ENCODE measurements at regions not wholly inside any gene's neighbourhood (a gene's known extent, or its start where the extent isn't known, plus 50 kb on each side); places are given as distances from the start of the nearest gene placed in this dataset.
"Not testable (repeated sequence)": the region's sequence is repeated elsewhere in the genome, so short reads cannot be mapped to it uniquely, and the experiment has no call there.

DNA sequence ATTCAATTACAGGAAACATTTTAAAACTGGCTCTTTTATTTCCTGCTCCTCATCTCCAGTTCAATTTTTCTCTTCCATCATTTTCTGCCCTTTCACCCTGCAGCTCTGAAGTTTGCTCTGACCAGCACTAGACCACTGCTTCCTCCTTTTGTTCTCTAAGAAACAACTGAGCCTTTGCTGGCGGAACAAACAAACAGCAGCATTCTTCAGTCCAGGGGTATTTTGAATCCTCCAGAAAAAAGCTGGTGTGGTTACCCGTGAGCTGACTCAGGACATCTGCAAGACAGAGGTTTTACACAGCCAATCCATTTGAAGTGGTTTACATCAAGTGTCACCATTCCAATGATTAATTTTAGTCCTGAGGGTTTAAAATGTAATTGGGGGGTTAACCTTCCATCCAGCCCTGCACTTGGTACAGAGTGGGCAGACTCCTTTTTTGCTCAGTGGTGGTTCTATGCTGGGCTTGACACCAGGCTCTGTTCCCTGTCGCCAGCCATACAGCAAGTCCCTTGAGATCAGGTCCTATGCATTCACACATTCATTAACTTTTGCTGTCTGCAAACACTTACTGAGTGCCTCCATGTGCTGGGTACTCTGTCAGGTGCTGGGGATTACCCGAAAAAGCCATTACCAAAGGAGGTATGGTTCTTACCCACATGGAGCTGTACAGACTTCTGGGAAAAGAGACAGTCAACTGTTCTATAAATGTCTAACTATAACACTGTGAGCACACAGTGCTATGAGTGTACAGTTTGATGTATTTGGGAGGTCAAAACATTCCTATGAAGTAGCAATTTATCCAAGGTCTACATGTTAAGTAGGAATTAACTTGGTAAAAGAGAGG lies 909.4 kb upstream of the GYPC start:
- no peak overlapping the region for H3K4me3 ChIP-seq (replicated peaks in 1 of 2; ENCODE audit: low read depth in 2 of 2, low read length in 2 of 2)
- TF ChIP-seq, protein P1, sequence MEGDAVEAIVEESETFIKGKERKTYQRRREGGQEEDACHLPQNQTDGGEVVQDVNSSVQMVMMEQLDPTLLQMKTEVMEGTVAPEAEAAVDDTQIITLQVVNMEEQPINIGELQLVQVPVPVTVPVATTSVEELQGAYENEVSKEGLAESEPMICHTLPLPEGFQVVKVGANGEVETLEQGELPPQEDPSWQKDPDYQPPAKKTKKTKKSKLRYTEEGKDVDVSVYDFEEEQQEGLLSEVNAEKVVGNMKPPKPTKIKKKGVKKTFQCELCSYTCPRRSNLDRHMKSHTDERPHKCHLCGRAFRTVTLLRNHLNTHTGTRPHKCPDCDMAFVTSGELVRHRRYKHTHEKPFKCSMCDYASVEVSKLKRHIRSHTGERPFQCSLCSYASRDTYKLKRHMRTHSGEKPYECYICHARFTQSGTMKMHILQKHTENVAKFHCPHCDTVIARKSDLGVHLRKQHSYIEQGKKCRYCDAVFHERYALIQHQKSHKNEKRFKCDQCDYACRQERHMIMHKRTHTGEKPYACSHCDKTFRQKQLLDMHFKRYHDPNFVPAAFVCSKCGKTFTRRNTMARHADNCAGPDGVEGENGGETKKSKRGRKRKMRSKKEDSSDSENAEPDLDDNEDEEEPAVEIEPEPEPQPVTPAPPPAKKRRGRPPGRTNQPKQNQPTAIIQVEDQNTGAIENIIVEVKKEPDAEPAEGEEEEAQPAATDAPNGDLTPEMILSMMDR (IDR thresholded peaks at IDR 0.05; ENCODE audit: low read depth, low read length) = no peak
- no peak for DNase-seq (ENCODE audit: low read depth in 2 of 2)

DNA sequence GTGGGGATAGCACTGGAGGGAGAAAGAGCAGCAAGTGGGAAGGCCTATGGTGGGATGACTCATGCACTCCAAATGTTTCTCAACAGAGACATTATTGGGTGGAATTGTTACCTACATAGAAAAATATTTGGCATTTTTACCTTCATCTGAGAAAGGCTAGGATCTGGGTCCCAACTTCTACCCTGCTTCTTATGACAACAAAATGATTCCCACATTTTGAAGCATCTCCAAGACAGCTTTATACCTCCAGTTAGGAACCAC lies 908.9 kb upstream of the GYPC start:
- TF ChIP-seq, protein P1 (IDR thresholded peaks at IDR 0.05; ENCODE audit: low read depth, low read length) = no peak
- H3K4me3 ChIP-seq (replicated peaks in 1 of 2; ENCODE audit: low read depth in 2 of 2, low read length in 2 of 2) = no peak overlapping the region
- DNase-seq (ENCODE audit: low read depth in 2 of 2) = no peak

DNA sequence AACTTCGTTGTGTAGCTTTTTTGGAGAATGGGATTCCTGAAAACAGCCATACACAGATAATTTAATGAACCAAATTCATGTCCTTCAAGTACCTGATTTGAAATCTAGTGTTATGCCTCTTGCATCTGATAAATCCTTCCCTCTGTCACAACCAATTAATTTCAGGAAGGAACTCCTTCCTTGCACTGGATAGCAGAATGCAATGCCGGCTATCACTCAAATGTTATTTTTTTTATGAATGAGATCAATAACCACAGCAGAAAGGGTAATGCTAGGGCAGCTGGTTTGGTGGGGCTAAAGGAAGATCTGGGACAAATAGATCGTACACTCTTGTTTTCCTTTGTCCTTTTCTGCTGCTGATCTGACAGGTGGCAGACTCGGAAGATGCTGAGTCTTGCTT lies 899.5 kb upstream of the GYPC start:
- TF ChIP-seq, protein P1 (IDR thresholded peaks at IDR 0.05; ENCODE audit: low read depth, low read length) = no peak
- DNase-seq (ENCODE audit: low read depth in 2 of 2) = no peak
- no peak overlapping the region for H3K4me3 ChIP-seq (replicated peaks in 1 of 2; ENCODE audit: low read depth in 2 of 2, low read length in 2 of 2)

DNA sequence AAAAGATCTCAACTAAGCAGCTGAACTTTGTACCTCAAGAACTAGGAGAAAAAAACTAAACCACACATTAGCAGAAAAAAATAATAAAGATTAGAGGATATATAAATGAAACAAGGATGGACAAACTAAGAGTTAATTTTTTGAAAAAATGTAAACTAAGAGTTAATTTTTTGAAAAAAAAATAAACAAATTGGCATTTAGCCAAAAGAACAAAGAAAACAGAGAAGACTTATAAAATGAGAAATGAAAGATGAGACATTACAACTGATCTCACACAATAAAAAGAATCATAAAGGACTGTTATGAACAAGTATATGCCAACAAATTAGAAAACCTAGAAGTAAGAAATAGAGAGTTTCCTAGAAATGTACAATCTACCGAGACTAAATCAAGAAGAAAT lies 859.2 kb upstream of the GYPC start:
- no peak overlapping the region for H3K4me3 ChIP-seq (replicated peaks in 1 of 2; ENCODE audit: low read depth in 2 of 2, low read length in 2 of 2)
- no peak for DNase-seq (ENCODE audit: low read depth in 2 of 2)
- TF ChIP-seq, protein P1 (IDR thresholded peaks at IDR 0.05; ENCODE audit: low read depth, low read length) = no peak

DNA sequence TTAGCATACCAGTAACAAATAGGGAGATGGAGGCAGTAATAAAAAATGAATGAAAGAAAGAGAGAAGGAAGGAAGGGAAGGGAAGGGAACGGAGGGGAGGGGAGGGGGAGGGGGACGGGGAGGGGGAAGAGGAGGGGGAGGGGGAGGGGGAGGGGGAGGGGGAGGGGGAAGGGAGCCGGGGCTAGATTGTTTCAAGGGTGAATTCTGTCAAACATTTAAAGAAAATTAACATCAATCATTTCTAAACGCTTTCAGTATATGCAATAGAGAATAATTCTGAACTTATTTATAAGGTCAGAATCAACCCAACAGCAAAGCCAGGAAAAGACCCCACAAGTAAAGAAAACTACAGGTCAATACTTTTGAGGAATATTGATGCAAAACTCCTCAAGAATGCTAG lies 858.8 kb upstream of the GYPC start:
- no peak for DNase-seq (ENCODE audit: low read depth in 2 of 2)
- TF ChIP-seq, protein P1 (IDR thresholded peaks at IDR 0.05; ENCODE audit: low read depth, low read length) = no peak
- no peak overlapping the region for H3K4me3 ChIP-seq (replicated peaks in 1 of 2; ENCODE audit: low read depth in 2 of 2, low read length in 2 of 2)

DNA sequence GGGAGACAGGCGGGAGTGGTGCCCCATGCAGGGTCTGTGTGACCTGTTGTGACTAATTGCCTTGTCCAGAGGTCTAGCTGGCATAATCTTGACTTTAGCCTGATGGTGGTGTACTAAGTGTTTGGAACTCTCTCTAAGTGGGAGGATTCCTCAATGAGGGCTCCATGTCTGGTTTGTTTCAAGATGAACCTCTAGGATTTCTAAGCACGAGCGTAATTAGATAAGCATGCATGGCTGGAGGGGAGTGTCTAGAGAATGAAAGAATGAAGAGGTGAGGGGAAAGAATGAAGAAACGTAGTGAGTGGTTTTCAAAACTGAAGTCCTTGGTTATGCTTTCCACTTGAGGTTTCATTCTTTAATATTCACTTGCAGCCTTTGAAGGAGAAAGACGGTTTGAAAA lies 833.2 kb upstream of the GYPC start:
- TF ChIP-seq, protein P1 (IDR thresholded peaks at IDR 0.05; ENCODE audit: low read depth, low read length) = no peak

DNA sequence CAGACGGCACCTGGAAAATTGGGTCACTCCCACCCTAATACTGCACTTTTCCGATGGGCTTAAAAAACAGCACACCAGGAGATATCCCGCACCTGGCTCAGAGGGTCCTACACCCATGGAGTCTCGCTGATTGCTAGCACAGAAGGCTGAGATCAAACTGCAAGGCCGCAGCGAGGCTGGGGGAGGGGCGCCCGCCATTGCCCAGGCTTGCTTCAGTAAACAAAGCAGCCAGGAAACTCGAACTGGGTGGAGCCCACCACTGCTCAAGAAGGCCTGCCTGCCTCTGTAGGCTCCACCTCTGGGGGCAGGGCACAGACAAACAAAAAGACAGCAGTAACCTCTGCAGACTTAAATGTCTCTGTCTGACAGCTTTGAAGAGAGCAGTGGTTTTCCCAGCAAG lies 830.2 kb upstream of the GYPC start:
- not testable (repeated sequence) for DNase-seq (ENCODE audit: low read depth in 2 of 2); H3K4me3 ChIP-seq (replicated peaks in 1 of 2; ENCODE audit: low read depth in 2 of 2, low read length in 2 of 2)

More for the DNA sequence above, 833.2 kb upstream of the GYPC start:
- no peak overlapping the region for H3K4me3 ChIP-seq (replicated peaks in 1 of 2; ENCODE audit: low read depth in 2 of 2, low read length in 2 of 2)
- no peak for DNase-seq (ENCODE audit: low read depth in 2 of 2)
